ENCODE measurements at regions not wholly inside any gene's neighbourhood (a gene's known extent, or its start where the extent isn't known, plus 50 kb on each side); places are given as distances from the start of the nearest gene placed in this dataset.

GRCh38 chr9:19598722-19599121 is 189.9 kb downstream of the ACER2 start:
- H4K20me1 ChIP-seq (ENCODE audit: insufficient read depth, low read length): no peaks in the 10 kb centered on the region
- TF ChIP-seq EZH2phosphoT487 (IDR thresholded peaks at IDR 0.05; ENCODE audit: low read length): no peak
- no peak overlapping the region for H2AFZ ChIP-seq (ENCODE audit: low read length)

GRCh38 chr9:19597176-19597575 is 188.4 kb downstream of the ACER2 start:
- no peak overlapping the region for H3K4me2 ChIP-seq (ENCODE audit: low read depth, low read length)
- no peaks in the 10 kb centered on the region for H3K9me2 ChIP-seq (replicated peaks; ENCODE audit: insufficient read depth, low read length)
- no peak for DNase-seq
- no peaks in the 10 kb centered on the region for H3K79me2 ChIP-seq (ENCODE audit: low read length)
- no peak overlapping the region for H3K9ac ChIP-seq (ENCODE audit: low read length)
- no peak overlapping the region for H2AFZ ChIP-seq (ENCODE audit: low read length)
- H3K4me1 ChIP-seq (ENCODE audit: low read length): no peaks in the 10 kb centered on the region
- no peaks in the 10 kb centered on the region for H3K36me3 ChIP-seq (replicated peaks; ENCODE audit: insufficient read depth, low read length)
- no peak overlapping the region for H3K4me3 ChIP-seq (ENCODE audit: low read length)
- H3K27ac ChIP-seq (ENCODE audit: low read length): no peak overlapping the region
- H3F3A ChIP-seq (ENCODE audit: insufficient read depth, low read length): no peaks in the 10 kb centered on the region
- H3K9me3 ChIP-seq (replicated peaks; ENCODE audit: insufficient read depth, low read length): no peaks in the 10 kb centered on the region
- TF ChIP-seq CTCF (IDR thresholded peaks at IDR 0.05; ENCODE audit: low read length) (no peak), EZH2 (optimal IDR thresholded peaks at IDR 0.05; ENCODE audit: low read depth, low read length) (no peak), EZH2phosphoT487 (IDR thresholded peaks at IDR 0.05; ENCODE audit: low read length) (no peak)
- H3K27me3 ChIP-seq (replicated peaks; ENCODE audit: insufficient read depth, low read length): no peaks in the 10 kb centered on the region
- no peaks in the 10 kb centered on the region for H4K20me1 ChIP-seq (ENCODE audit: insufficient read depth, low read length)

More at GRCh38 chr9:19598722-19599121, 189.9 kb downstream of the ACER2 start:
- Histone ChIP-seq H3K27ac (ENCODE audit: low read length) (no peak overlapping the region), H3K79me2 (ENCODE audit: low read length) (no peaks in the 10 kb centered on the region), H3K9me2 (replicated peaks; ENCODE audit: insufficient read depth, low read length) (no peaks in the 10 kb centered on the region), H3K4me3 (ENCODE audit: low read length) (no peak overlapping the region), H3K4me1 (ENCODE audit: low read length) (no peaks in the 10 kb centered on the region), H3K27me3 (replicated peaks; ENCODE audit: insufficient read depth, low read length) (no peaks in the 10 kb centered on the region), H3K9ac (ENCODE audit: low read length) (no peak overlapping the region), H3F3A (ENCODE audit: insufficient read depth, low read length) (no peaks in the 10 kb centered on the region), H3K36me3 (replicated peaks; ENCODE audit: insufficient read depth, low read length) (no peaks in the 10 kb centered on the region), H3K4me2 (ENCODE audit: low read depth, low read length) (no peak overlapping the region), H3K9me3 (replicated peaks; ENCODE audit: insufficient read depth, low read length) (no peaks in the 10 kb centered on the region)
- no peak for DNase-seq

GRCh38 chr9:19595003-19595402 is 186.2 kb downstream of the ACER2 start:
- Histone ChIP-seq H3K9ac (ENCODE audit: low read length) (no peak overlapping the region), H3K36me3 (replicated peaks; ENCODE audit: insufficient read depth, low read length) (no peaks in the 10 kb centered on the region), H3K79me2 (ENCODE audit: low read length) (no peaks in the 10 kb centered on the region), H3K27ac (ENCODE audit: low read length) (no peak overlapping the region), H3F3A (ENCODE audit: insufficient read depth, low read length) (no peaks in the 10 kb centered on the region), H3K9me3 (replicated peaks; ENCODE audit: insufficient read depth, low read length) (no peaks in the 10 kb centered on the region), H2AFZ (ENCODE audit: low read length) (no peak overlapping the region), H3K9me2 (replicated peaks; ENCODE audit: insufficient read depth, low read length) (no peaks in the 10 kb centered on the region), H3K27me3 (replicated peaks; ENCODE audit: insufficient read depth, low read length) (no peaks in the 10 kb centered on the region), H3K4me3 (ENCODE audit: low read length) (no peak overlapping the region), H4K20me1 (ENCODE audit: insufficient read depth, low read length) (no peaks in the 10 kb centered on the region), H3K4me2 (ENCODE audit: low read depth, low read length) (no peak overlapping the region), H3K4me1 (ENCODE audit: low read length) (no peaks in the 10 kb centered on the region)
- no peak for DNase-seq
- no peak for TF ChIP-seq EZH2phosphoT487 (IDR thresholded peaks at IDR 0.05; ENCODE audit: low read length)
- no peak for TF ChIP-seq CTCF (IDR thresholded peaks at IDR 0.05; ENCODE audit: low read length)
- no peak for TF ChIP-seq EZH2 (optimal IDR thresholded peaks at IDR 0.05; ENCODE audit: low read depth, low read length)

GRCh38 chr9:19587678-19588077 is 178.9 kb downstream of the ACER2 start:
- Histone ChIP-seq H2AFZ (ENCODE audit: low read length) (no peak overlapping the region), H3K79me2 (ENCODE audit: low read length) (no peaks in the 10 kb centered on the region), H3K9ac (ENCODE audit: low read length) (no peak overlapping the region), H3K4me2 (ENCODE audit: low read depth, low read length) (no peak overlapping the region), H3K27me3 (replicated peaks; ENCODE audit: insufficient read depth, low read length) (no peaks in the 10 kb centered on the region), H3F3A (ENCODE audit: insufficient read depth, low read length) (no peaks in the 10 kb centered on the region), H3K9me3 (replicated peaks; ENCODE audit: insufficient read depth, low read length) (no peaks in the 10 kb centered on the region), H3K4me3 (ENCODE audit: low read length) (no peak overlapping the region), H3K4me1 (ENCODE audit: low read length) (no peaks in the 10 kb centered on the region), H3K36me3 (replicated peaks; ENCODE audit: insufficient read depth, low read length) (no peaks in the 10 kb centered on the region), H3K9me2 (replicated peaks; ENCODE audit: insufficient read depth, low read length) (no peaks in the 10 kb centered on the region), H4K20me1 (ENCODE audit: insufficient read depth, low read length) (no peaks in the 10 kb centered on the region), H3K27ac (ENCODE audit: low read length) (no peak overlapping the region)
- no peak for DNase-seq
- TF ChIP-seq EZH2 (optimal IDR thresholded peaks at IDR 0.05; ENCODE audit: low read depth, low read length): no peak
- TF ChIP-seq CTCF (IDR thresholded peaks at IDR 0.05; ENCODE audit: low read length): no peak

Data from MM.1S (cell line).